Activated CD4-positive, alpha-beta T cell treated with anti-CD3 and anti-CD28 coated beads, Interleukin-2, amount 50 U/mL, for 1 hour (primary cell): ENCODE measurements at regions not wholly inside any gene's neighbourhood (a gene's known extent, or its start where the extent isn't known, plus 50 kb on each side); places are given as distances from the start of the nearest gene placed in this dataset.
"Not testable (repeated sequence)": the region's sequence is repeated elsewhere in the genome, so short reads cannot be mapped to it uniquely, and the experiment has no call there.

ENCODE experiments used
- DNase-seq: peaks from one replicate; pipeline ENCODE4 v3.0.0-alpha.2; 2020

DNA sequence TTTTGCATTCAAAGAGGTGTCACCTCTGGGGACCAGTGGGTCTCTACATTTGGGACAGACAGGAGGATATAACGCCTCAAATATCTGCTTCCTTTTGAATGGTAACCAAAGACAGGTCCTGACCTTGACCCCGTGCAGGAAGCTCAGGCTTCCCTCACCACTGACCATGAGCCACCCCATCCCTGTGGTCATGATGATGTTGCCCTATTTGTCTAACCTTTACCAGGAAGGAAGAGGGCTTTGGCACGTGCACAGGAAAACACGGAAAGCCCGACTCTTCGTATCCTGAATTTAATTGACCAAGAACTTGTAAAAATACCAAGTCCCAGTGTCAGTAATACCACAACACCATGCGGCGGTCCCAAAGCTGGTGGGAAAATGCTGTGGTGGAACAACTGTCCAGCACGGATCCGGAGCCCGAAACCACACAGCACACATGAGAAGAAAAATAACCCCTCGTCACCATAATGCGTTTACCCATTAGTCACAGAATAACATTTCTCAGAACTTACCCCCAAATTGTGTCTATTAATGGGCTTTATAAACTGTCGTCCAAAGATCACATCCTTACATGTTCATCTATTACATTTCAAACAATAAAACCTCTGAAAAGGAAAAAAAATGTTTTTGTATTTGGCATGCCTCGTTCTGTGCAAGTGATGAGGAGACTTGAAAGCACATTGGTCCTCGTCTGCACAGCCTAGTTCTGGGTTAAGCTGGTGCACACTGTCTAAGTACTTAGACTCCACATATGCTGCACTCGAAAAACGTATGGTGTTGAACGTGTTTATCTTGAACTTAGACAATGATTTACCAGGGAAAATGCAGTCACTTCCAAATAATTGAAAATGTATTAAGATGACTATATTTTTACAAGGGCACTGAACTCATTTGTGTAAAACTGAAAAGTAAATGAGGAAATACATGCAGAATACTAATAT is 118.9 kb upstream of the IGF1R start:
- DNase-seq, result no peak

GRCh38 chr15:98530570-98530969 is 117.8 kb upstream of the IGF1R start:
- no peak for DNase-seq

DNA sequence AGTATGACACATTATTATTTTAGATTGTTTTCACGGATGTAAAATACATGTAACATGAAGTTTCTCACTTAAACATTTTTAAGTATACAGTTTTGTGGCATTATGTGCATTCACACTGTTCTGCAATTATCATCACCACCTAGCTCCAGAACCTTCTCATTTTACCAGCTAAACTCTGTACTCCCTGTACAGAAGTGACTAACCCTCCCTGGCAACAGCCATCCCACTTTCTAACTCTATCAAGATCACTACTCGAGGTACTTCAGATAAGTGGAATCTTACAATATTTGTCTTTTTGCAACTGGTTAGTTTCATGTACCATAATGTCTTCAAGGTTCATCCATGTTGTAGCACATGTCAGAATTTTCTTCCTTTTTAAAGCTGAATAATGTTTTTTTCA is 116.3 kb upstream of the IGF1R start:
- no peak for DNase-seq

- DNase-seq, result no peak
Measured at GRCh38 chr15:98536976-98537375, 111.4 kb upstream of the IGF1R start.

DNA sequence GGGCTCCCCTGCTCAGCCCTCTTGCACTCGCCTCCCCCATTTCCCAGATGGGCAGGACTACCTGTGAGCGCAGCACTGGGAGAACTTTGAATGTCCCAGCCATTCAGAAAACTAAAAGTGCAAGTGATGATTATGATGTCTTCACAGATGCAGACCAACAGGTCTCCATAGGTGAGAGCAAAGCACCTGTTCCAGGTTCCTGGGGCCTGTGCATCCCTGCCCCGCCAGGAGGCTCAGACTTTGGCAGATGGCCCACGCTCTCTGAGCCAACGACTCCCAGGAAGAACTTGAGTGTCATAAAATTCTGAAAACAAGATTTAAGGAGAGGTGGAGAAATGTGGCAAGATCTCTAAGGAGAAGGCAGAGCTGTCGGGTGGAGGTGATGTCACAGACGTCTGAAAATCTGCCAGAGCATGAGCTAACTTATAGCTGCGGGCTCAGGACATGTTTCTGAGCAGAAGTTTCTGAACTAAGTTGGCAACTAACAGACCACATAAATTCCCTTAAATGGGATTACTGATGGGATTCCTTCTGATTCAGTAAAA is 110.8 kb upstream of the IGF1R start:
- DNase-seq, result no peak

DNA sequence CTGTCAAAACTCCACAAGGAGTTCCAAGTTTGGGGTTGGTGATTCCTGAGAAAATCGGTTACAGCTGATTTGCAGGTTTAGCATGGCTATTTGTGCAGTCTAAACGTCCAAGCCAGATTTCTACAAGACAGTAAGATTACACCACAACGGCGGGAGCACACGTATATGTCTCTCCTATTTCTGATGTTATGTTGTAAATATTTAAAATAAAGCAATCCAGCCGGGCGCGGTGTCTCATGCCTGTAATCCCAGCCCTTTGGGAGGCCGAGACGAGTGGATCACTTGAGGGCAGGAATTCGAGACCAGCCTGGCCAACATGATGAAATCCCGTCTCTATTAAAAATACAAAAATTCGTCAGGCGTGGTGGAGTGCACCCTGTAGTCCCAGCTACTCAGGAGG is 106.8 kb upstream of the IGF1R start:
- DNase-seq, result no peak

DNA sequence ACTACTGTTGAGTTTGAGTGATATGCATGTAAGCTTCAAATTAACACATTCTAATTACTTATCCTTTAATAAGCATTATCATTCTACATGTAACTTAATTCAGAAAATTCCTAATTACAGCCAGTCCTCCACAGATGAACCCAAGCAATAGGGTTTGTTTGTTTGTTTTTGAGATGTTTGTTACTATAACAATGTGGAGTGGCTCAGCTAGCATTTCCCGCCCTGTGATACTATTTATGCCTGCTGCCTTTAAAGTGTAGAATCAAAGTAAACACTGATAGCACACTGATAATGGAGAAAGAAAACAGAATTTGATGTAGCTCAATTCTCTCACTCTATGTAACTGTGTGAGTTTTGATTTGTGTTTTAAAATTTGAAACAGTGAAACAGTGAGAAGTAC is 105.1 kb upstream of the IGF1R start:
- DNase-seq, result no peak

DNA sequence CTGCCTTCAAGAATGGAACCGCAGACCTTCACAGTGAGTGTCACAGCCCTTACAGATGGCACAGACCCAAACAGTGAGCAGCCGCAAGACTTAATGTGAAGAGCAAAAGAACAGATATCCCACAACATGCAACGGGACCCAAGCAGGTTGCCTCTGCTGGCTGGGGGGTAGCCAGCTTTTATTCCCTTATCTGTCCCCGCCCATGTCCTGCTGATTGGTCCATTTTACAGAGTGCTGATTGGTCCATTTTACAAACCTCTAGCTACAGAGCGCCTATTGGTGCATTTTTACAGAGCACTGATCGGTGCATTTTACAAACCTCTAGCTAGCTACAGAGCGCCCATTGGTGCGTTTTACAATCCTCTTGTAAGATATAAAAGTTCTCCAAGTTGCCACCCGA is 102.0 kb upstream of the IGF1R start:
- no peak for DNase-seq

DNA sequence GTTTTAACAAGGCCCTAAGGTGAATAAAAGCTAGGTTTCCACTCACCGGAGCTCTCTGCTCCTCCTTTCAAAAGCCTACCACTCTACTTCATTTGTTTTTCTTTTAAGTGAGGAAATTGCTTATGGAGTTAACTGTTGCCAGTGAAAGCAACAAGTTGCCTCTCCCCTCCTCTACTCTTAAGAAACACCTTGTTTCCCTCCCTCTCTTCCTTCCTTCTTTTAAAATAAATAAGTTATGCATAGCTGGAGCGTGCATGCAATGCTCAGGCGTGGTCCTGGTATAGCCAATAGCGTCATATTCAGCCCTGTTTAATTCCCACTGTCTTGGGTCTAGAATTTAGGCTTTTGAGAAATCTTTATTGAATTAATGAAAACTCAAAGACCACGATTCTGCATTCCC is 101.1 kb upstream of the IGF1R start:
- DNase-seq, result no peak

DNA sequence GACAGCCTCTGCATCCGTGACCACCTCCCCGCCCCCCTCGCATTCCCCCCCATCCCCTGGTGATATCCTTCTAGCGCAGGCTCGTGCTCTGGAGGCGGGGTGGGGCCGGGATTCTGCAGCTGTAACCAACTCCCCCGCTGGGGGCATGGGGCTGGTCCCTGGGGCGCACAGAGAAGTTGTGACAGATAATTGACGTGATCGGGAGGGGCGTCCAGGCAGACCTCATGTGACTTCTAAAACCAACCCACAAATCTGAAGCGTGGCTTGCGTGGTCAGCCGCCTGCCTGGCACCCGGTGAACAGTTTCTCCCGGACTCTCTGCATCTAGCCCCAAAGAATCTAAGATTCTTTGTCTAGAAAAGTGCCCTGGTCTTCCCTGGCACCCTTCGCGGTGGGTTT is 100.6 kb upstream of the IGF1R start:
- DNase-seq, result no peak

- peak; percentile 13 for DNase-seq
Measured at GRCh38 chr15:98548139-98548971, 100.0 kb upstream of the IGF1R start.

DNA sequence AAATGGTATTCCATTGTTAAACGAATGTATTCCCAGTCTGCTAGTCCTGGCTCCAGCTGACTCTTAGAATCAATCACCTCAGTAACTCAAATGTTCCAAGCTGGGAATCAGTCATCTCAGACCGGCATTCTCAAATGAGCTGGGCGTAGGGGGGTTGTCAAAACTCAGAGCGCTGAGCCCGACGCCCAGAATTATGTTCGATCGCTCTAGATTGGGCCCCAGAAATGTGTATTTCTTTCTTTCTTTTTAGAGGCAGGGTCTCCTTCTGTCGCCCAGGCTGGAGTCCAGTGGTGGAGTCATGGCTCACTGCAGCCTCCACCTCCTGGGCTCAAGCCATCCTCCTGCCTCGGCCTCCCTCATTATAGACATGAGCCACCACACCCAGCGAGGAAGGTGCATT is 99.3 kb upstream of the IGF1R start:
- no peak for DNase-seq

GRCh38 chr15:98549741-98550140 is 98.6 kb upstream of the IGF1R start:
- no peak for DNase-seq

GRCh38 chr15:98550363-98550762 is 98.0 kb upstream of the IGF1R start:
- not testable (repeated sequence) for DNase-seq

- no peak for DNase-seq
Measured at GRCh38 chr15:98551936-98552562, 96.3 kb upstream of the IGF1R start.

DNA sequence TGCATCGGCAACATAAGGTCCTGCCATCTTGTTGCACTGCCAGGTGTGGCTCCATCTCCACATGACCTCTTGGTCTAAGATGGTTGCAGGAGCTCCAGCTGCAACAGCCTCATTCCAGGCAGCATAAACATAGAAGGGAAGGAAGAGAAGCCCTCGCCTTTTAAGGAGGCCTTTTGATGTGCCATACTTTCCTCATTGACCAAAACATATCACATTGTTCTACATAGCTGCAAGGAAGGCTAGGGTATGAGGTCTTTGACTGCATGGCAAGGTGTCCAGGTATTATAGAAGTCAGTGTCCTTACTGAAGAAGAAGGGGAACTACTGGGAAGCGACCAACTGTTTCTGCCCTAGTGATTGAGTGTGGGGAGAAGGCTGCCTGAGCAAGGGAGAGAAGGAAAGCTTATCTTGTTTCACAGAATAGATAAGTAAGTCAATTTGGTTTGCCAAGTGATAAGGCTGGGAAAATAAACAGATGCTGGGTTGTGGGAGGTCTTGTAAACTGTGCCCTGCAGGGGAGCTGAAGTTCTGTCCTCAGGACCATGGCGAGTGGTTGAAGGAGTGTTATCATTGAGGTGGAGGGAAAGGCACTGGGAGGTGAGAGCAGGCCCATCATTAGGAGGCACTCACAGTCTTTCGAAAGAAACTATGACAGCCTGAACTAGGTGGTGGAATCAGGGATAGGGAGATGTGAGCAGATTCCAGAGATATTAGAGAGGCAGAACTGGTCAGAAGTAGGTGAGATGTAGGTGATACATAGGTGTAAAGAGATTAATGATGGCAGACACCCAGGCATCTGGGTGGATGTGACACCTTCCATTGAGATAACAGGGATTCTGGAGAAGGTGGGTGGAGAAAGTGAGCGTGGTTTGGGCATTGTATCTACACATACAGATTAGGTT is 93.8 kb upstream of the IGF1R start:
- DNase-seq, result no peak

DNA sequence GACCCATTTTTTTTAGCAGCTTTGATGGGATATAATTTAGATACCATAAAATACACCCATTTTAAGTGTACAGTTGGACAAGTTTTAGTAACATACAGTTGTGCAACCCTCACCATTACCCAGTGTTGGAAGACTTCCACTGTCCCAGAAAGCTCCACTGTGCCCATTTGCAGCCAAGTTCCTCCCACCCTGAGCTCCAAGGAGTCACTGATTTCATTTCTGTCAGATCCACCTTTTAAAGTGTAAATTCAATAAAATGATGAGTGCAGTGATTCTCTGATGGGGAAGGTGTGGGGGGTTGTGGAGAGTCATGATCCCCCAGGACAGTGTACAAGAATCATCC is 93.2 kb upstream of the IGF1R start:
- no peak for DNase-seq

- no peak for DNase-seq
Measured at GRCh38 chr15:98556321-98556720, 92.0 kb upstream of the IGF1R start.

- DNase-seq, result no peak
Measured at GRCh38 chr15:98560338-98560737, 88.0 kb upstream of the IGF1R start.

- no peak for DNase-seq
Measured at GRCh38 chr15:98561169-98561941, 87.0 kb upstream of the IGF1R start.

- no peak for DNase-seq
Measured at GRCh38 chr15:98562331-98562937, 85.9 kb upstream of the IGF1R start.
